ENCODE measurements at regions not wholly inside any gene's neighbourhood (a gene's known extent, or its start where the extent isn't known, plus 50 kb on each side); places are given as distances from the start of the nearest gene placed in this dataset.
"Not testable (repeated sequence)": the region's sequence is repeated elsewhere in the genome, so short reads cannot be mapped to it uniquely, and the experiment has no call there.

- no peaks in the 10 kb centered on the region for H3K27me3 ChIP-seq (ENCODE audit: control insufficient read depth, insufficient read depth, low read length)
- H3K4me3 ChIP-seq (ENCODE audit: low read length) = no peak overlapping the region
- H3K4me1 ChIP-seq (ENCODE audit: control insufficient read depth, insufficient read depth, low read length) = no peaks in the 10 kb centered on the region
- no peak overlapping the region for H3K9ac ChIP-seq (ENCODE audit: low read depth, low read length)
- H3K9me3 ChIP-seq (replicated peaks; ENCODE audit: low read length) = no peaks in the 10 kb centered on the region
- H3K4me2 ChIP-seq (ENCODE audit: low read length) = no peak overlapping the region
- no peaks in the 10 kb centered on the region for H3K36me3 ChIP-seq (ENCODE audit: insufficient read depth, low read length)
Measured at GRCh38 chr9:22840641-22841040, 394.0 kb downstream of the DMRTA1 start.

GRCh38 chr9:22845243-22845642 lies 398.6 kb downstream of the DMRTA1 start:
- not testable (repeated sequence) for H3K4me2 ChIP-seq (ENCODE audit: low read length); H3K4me1 ChIP-seq (ENCODE audit: control insufficient read depth, insufficient read depth, low read length); H3K4me3 ChIP-seq (ENCODE audit: low read length); H3K27me3 ChIP-seq (ENCODE audit: control insufficient read depth, insufficient read depth, low read length); H3K9ac ChIP-seq (ENCODE audit: low read depth, low read length); H3K36me3 ChIP-seq (ENCODE audit: insufficient read depth, low read length); H3K9me3 ChIP-seq (replicated peaks; ENCODE audit: low read length)

DNA sequence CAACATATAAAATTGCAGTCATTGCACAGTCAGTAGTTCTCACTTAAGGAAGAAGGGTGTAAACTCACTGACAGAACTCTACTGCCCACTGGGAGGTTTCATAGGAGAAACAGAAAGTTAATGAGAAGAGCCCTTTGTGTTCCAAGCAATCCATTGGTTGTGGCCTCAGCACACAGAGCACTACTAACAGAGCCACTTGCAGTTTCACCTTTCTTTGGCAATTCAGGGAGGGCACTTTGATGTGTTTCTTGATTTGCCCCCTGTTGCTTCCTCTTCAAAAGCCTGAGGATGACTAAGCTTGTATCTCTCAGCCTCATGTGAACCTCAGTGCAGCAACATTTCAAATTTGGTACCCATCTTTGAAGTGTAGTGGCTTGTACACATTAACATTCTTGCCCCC lies 409.4 kb downstream of the DMRTA1 start:
- H3K9me3 ChIP-seq (replicated peaks; ENCODE audit: low read length) = no peaks in the 10 kb centered on the region
- H3K4me3 ChIP-seq (ENCODE audit: low read length) = no peak overlapping the region
- H3K4me2 ChIP-seq (ENCODE audit: low read length) = no peak overlapping the region
- H3K9ac ChIP-seq (ENCODE audit: low read depth, low read length) = no peak overlapping the region
- no peaks in the 10 kb centered on the region for H3K4me1 ChIP-seq (ENCODE audit: control insufficient read depth, insufficient read depth, low read length)
- no peaks in the 10 kb centered on the region for H3K36me3 ChIP-seq (ENCODE audit: insufficient read depth, low read length)
- H3K27me3 ChIP-seq (ENCODE audit: control insufficient read depth, insufficient read depth, low read length) = no peaks in the 10 kb centered on the region

- H3K9me3 ChIP-seq (replicated peaks; ENCODE audit: low read length) = no peaks in the 10 kb centered on the region
- no peaks in the 10 kb centered on the region for H3K27me3 ChIP-seq (ENCODE audit: control insufficient read depth, insufficient read depth, low read length)
- H3K4me3 ChIP-seq (ENCODE audit: low read length) = no peak overlapping the region
- H3K4me2 ChIP-seq (ENCODE audit: low read length) = no peak overlapping the region
- no peaks in the 10 kb centered on the region for H3K36me3 ChIP-seq (ENCODE audit: insufficient read depth, low read length)
- H3K4me1 ChIP-seq (ENCODE audit: control insufficient read depth, insufficient read depth, low read length) = no peaks in the 10 kb centered on the region
- no peak overlapping the region for H3K9ac ChIP-seq (ENCODE audit: low read depth, low read length)
Measured at GRCh38 chr9:22857316-22857715, 410.7 kb downstream of the DMRTA1 start.

GRCh38 chr9:22863106-22863505 lies 416.5 kb downstream of the DMRTA1 start:
- Histone ChIP-seq H3K4me2 (ENCODE audit: low read length) (no peak overlapping the region), H3K36me3 (ENCODE audit: insufficient read depth, low read length) (no peaks in the 10 kb centered on the region), H3K9ac (ENCODE audit: low read depth, low read length) (no peak overlapping the region), H3K4me1 (ENCODE audit: control insufficient read depth, insufficient read depth, low read length) (no peaks in the 10 kb centered on the region), H3K9me3 (replicated peaks; ENCODE audit: low read length) (no peaks in the 10 kb centered on the region), H3K4me3 (ENCODE audit: low read length) (no peak overlapping the region), H3K27me3 (ENCODE audit: control insufficient read depth, insufficient read depth, low read length) (no peaks in the 10 kb centered on the region)

DNA sequence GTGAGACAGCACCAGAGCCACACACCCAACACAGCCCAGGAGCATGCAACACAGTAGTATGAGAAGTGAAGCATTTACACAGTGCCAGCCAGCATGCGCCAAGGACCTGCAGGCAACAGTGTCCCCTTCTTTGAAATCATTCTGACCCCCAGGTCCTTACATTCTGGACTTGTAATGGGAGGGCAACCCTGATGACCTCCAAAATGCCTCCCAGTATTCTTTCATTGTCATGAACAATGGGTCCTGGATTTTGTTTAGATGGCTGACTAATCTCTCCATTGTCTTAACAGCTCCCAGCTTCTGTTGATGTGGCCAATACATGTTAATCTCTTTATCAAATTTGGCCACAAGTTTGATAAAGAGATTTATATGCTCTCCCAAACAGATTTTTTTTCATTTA lies 417.1 kb downstream of the DMRTA1 start:
- Histone ChIP-seq H3K9me3 (replicated peaks; ENCODE audit: low read length) (no peaks in the 10 kb centered on the region), H3K4me1 (ENCODE audit: control insufficient read depth, insufficient read depth, low read length) (no peaks in the 10 kb centered on the region), H3K27me3 (ENCODE audit: control insufficient read depth, insufficient read depth, low read length) (no peaks in the 10 kb centered on the region), H3K9ac (ENCODE audit: low read depth, low read length) (no peak overlapping the region), H3K4me3 (ENCODE audit: low read length) (no peak overlapping the region), H3K36me3 (ENCODE audit: insufficient read depth, low read length) (no peaks in the 10 kb centered on the region), H3K4me2 (ENCODE audit: low read length) (no peak overlapping the region)

- Histone ChIP-seq H3K36me3 (ENCODE audit: insufficient read depth, low read length) (no peaks in the 10 kb centered on the region), H3K4me2 (ENCODE audit: low read length) (no peak overlapping the region), H3K27me3 (ENCODE audit: control insufficient read depth, insufficient read depth, low read length) (no peaks in the 10 kb centered on the region), H3K4me3 (ENCODE audit: low read length) (no peak overlapping the region), H3K4me1 (ENCODE audit: control insufficient read depth, insufficient read depth, low read length) (no peaks in the 10 kb centered on the region), H3K9me3 (replicated peaks; ENCODE audit: low read length) (no peaks in the 10 kb centered on the region), H3K9ac (ENCODE audit: low read depth, low read length) (no peak overlapping the region)
Measured at GRCh38 chr9:22893196-22893843, 446.7 kb downstream of the DMRTA1 start.

DNA sequence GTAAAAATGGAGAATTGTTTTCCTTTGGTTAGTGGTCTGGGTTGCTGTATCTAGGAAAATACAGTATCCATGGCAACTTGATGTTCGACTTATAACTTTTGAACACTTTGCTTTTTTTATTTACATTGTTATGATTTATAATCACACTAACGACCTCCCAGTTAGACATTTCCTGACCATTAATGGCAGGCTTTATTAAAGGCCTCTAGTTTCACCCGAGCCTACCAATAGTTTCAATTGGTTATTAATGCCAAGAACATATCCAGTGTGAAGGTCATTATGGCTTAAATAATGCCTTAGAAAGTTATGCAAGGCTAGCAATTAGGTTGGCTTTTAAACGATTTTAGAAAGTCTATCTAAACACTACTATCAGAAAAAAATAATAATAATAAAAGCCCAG lies 452.0 kb downstream of the DMRTA1 start:
- Histone ChIP-seq H3K4me3 (ENCODE audit: low read length) (no peak overlapping the region), H3K9me3 (replicated peaks; ENCODE audit: low read length) (no peaks in the 10 kb centered on the region), H3K4me2 (ENCODE audit: low read length) (no peak overlapping the region), H3K4me1 (ENCODE audit: control insufficient read depth, insufficient read depth, low read length) (no peaks in the 10 kb centered on the region), H3K9ac (ENCODE audit: low read depth, low read length) (no peak overlapping the region), H3K27me3 (ENCODE audit: control insufficient read depth, insufficient read depth, low read length) (no peaks in the 10 kb centered on the region), H3K36me3 (ENCODE audit: insufficient read depth, low read length) (no peaks in the 10 kb centered on the region)

DNA sequence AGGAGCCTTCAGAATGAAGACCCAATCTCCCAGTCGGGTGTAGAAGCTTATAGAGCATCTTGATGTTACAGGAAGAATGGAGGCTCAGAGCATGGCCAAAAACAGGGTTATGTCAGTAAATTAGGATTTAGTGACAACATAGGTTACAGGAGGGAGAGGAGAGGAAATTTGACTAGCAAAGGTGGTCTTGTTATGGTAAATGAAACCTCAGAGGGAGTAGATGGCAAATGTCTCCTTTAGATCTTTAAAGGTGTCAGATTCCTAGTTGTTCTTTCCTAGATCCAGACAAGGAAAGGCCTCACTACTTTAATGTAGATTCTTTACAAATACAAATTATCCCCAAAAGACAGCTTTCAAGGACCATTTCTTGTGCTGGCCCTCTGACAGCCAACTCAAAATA lies 465.0 kb downstream of the DMRTA1 start:
- H3K4me1 ChIP-seq (ENCODE audit: control insufficient read depth, insufficient read depth, low read length) = no peaks in the 10 kb centered on the region
- no peak overlapping the region for H3K9ac ChIP-seq (ENCODE audit: low read depth, low read length)
- no peak overlapping the region for H3K4me3 ChIP-seq (ENCODE audit: low read length)
- H3K36me3 ChIP-seq (ENCODE audit: insufficient read depth, low read length) = no peaks in the 10 kb centered on the region
- H3K4me2 ChIP-seq (ENCODE audit: low read length) = no peak overlapping the region
- no peaks in the 10 kb centered on the region for H3K27me3 ChIP-seq (ENCODE audit: control insufficient read depth, insufficient read depth, low read length)
- no peaks in the 10 kb centered on the region for H3K9me3 ChIP-seq (replicated peaks; ENCODE audit: low read length)

GRCh38 chr9:22913026-22913425 lies 466.4 kb downstream of the DMRTA1 start:
- no peak overlapping the region for H3K4me2 ChIP-seq (ENCODE audit: low read length)
- no peaks in the 10 kb centered on the region for H3K36me3 ChIP-seq (ENCODE audit: insufficient read depth, low read length)
- H3K9me3 ChIP-seq (replicated peaks; ENCODE audit: low read length) = no peaks in the 10 kb centered on the region
- no peaks in the 10 kb centered on the region for H3K4me1 ChIP-seq (ENCODE audit: control insufficient read depth, insufficient read depth, low read length)
- no peaks in the 10 kb centered on the region for H3K27me3 ChIP-seq (ENCODE audit: control insufficient read depth, insufficient read depth, low read length)
- no peak overlapping the region for H3K4me3 ChIP-seq (ENCODE audit: low read length)
- no peak overlapping the region for H3K9ac ChIP-seq (ENCODE audit: low read depth, low read length)

DNA sequence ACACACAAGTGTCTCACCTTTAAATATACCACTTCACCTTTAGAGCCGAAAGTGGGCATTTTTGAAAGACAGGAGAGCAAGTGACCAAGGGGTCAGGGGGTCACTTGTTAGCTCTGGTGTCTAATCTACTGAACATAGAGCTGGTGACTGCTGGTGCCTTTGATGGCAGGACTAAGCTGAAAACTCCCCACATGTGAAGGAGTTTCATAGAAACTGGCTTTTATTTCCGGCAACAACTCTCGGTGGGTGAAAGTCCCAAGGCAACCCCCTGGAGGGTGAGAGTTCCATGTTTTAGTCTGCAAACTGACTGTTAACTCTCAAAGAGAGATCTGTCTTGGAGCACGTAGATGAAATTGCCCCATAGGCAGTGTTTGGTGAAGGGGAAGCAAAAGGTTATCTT lies 466.9 kb downstream of the DMRTA1 start:
- Histone ChIP-seq H3K27me3 (ENCODE audit: control insufficient read depth, insufficient read depth, low read length) (no peaks in the 10 kb centered on the region), H3K4me3 (ENCODE audit: low read length) (no peak overlapping the region), H3K9ac (ENCODE audit: low read depth, low read length) (no peak overlapping the region), H3K36me3 (ENCODE audit: insufficient read depth, low read length) (no peaks in the 10 kb centered on the region), H3K9me3 (replicated peaks; ENCODE audit: low read length) (no peaks in the 10 kb centered on the region), H3K4me1 (ENCODE audit: control insufficient read depth, insufficient read depth, low read length) (no peaks in the 10 kb centered on the region), H3K4me2 (ENCODE audit: low read length) (no peak overlapping the region)

DNA sequence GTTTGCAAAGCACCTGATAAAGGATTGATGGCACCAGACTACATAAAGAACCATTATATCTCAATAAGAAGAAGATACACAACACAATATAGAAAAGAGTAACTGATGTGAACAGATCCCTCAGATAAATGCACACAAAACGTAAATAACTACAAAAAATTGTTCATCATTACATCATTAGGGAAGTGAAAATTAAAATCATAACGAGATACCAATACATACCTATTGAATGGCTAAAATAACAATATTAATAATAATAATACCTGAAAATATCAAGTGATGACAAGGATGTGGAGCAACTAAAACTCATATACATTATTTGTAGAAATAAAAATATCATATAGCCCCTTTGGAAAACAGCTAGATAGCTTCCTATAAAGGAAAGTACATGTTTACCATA lies 469.5 kb downstream of the DMRTA1 start:
- Histone ChIP-seq H3K4me3 (ENCODE audit: low read length) (no peak overlapping the region), H3K36me3 (ENCODE audit: insufficient read depth, low read length) (no peaks in the 10 kb centered on the region), H3K27me3 (ENCODE audit: control insufficient read depth, insufficient read depth, low read length) (no peaks in the 10 kb centered on the region), H3K9ac (ENCODE audit: low read depth, low read length) (no peak overlapping the region), H3K4me1 (ENCODE audit: control insufficient read depth, insufficient read depth, low read length) (no peaks in the 10 kb centered on the region), H3K9me3 (replicated peaks; ENCODE audit: low read length) (no peaks in the 10 kb centered on the region), H3K4me2 (ENCODE audit: low read length) (no peak overlapping the region)
